Testis (tissue), 2 donors: ENCODE measurements at regions not wholly inside any gene's neighbourhood (a gene's known extent, or its start where the extent isn't known, plus 50 kb on each side); places are given as distances from the start of the nearest gene placed in this dataset.

Experiments
- CTCF ChIP-seq, 3 experiments: fragments of 450-650 bp in 2 of 3; fragments of 200-600 bp in 1 of 3; sonication (generic) in 1 of 3; IDR thresholded peaks; one replicate each; pipeline ENCODE4 v1.5.1; 2016 to 2019; ENCODE audit warnings: antibody characterized with exemption in 3 of 3, mild to moderate bottlenecking in 2 of 3, moderate library complexity in 1 of 3
- POLR2A ChIP-seq: fragments of 450-650 bp; IDR thresholded peaks from one replicate; pipeline ENCODE4 v1.6.1; 2017; ENCODE audit warnings: antibody characterized with exemption, mild to moderate bottlenecking, moderate library complexity

GRCh38 chr1:43056981-43057391 lies 98.3 kb upstream of the SLC2A1 start:
- TF ChIP-seq POLR2A (no peak), CTCF (IDR thresholded peaks at IDR 0.05) (no peak)
